Gastrocnemius medialis (tissue), 4 donors: ENCODE measurements at regions not wholly inside any gene's neighbourhood (a gene's known extent, or its start where the extent isn't known, plus 50 kb on each side); places are given as distances from the start of the nearest gene placed in this dataset.

Experiments used
- CTCF ChIP-seq, 5 experiments: fragments of 450-650 bp in 3 of 5; fragments of 200-600 bp in 2 of 5; sonication (generic) in 2 of 5; IDR thresholded peaks in 4 of 5; conservative IDR thresholded peaks in 1 of 5; 1 replicate in 4 of 5; 2 replicates in 1 of 5; pipeline ENCODE4 v1.5.1; 2016 to 2019; ENCODE audit warnings: antibody characterized with exemption in 5 of 5, mild to moderate bottlenecking in 3 of 5, moderate library complexity in 3 of 5
- POLR2A ChIP-seq, 2 donors: fragments of 450-650 bp; IDR thresholded peaks; one replicate each; pipeline ENCODE4 v1.6.1; 2017; ENCODE audit warnings: antibody characterized with exemption in 2 of 2, mild to moderate bottlenecking in 2 of 2, moderate library complexity in 2 of 2

GRCh38 chr4:59517007-59517406, 1683.1 kb upstream of the ADGRL3 start:
- no peak for TF ChIP-seq POLR2A (IDR thresholded peaks at IDR 0.05)
- no peak for TF ChIP-seq CTCF (IDR thresholded peaks at IDR 0.05 in 4 of 5, conservative IDR thresholded peaks at IDR 0.05 in 1 of 5)
